ENCODE measurements at regions not wholly inside any gene's neighbourhood (a gene's known extent, or its start where the extent isn't known, plus 50 kb on each side); places are given as distances from the start of the nearest gene placed in this dataset.

GRCh38 chr2:189362283-189362682 lies 79.0 kb upstream of the WDR75 start:
- FAIRE-seq: no peak
- DNase-seq (ENCODE audit: extremely low spot score, insufficient read length, low read depth): no peak

DNA sequence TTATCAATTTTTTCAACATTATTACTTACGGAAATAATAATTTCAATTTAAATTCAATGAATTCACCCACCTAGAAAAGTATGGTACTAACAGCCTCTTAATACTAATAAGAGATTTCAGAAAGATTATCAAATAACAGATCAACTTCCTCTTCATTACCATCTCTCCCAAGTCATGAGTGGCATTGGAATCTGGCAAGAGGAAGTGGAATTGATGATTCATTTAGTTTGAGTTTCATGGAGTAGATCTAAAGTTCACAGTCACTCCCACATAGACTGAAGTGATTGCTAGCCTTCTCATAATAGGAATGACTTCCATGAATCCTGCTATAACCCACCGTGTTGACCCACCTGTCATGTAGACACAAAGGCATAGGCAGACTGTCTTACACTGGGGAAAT lies 77.7 kb upstream of the WDR75 start:
- FAIRE-seq (no peak), DNase-seq (ENCODE audit: extremely low spot score, insufficient read length, low read depth) (no peak)

DNA sequence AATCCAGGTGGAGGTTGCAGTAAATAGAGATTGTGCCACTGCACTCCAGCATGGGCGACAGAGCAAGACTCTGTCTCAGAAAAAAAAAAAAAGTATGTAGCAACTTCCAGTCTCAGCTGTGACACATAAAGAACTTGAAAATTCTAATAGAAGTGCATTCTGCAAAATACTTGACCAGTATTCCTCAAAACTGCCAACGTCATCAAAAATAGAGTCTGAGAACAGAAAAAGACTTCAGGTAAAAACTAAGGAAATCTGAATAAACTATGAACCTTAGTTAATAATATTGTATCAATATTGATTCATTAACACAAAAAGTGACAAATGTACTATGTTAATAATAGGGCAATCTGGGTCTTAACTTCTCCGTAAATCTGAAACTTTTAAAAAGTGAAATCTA lies 76.7 kb upstream of the WDR75 start:
- DNase-seq (ENCODE audit: extremely low spot score, insufficient read length, low read depth): no peak
- no peak for FAIRE-seq

- no peak for DNase-seq (ENCODE audit: extremely low spot score, insufficient read length, low read depth)
- FAIRE-seq: no peak
These were observed 74.9 kb upstream of the WDR75 start for GRCh38 chr2:189366349-189366748.

DNA sequence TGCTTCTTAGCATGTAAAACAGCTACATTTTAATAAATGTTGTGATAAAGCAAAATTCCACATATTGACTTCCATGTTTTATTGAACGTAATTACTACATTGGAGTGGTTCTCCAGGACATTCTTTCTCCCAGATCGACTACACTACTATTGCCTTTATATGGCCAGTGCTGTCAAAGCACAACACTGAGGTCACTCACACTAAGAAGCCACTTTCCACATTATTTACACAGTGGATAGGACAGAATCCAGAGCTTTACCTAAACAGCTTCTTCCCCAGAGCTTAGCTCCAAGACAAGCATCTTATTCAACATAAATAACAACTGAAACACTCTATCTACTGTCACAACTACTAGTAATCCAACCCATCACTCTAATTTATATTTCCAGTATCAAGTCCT lies 73.9 kb upstream of the WDR75 start:
- no peak for DNase-seq (ENCODE audit: extremely low spot score, insufficient read length, low read depth)
- no peak for FAIRE-seq

- DNase-seq (ENCODE audit: extremely low spot score, insufficient read length, low read depth): no peak
- FAIRE-seq: no peak
These were observed 71.7 kb upstream of the WDR75 start for GRCh38 chr2:189369566-189369965.

GRCh38 chr2:189370719-189371118 lies 70.6 kb upstream of the WDR75 start:
- FAIRE-seq: no peak

GRCh38 chr2:189372688-189373257 lies 68.5 kb upstream of the WDR75 start:
- DNase-seq (ENCODE audit: extremely low spot score, insufficient read length, low read depth): no peak

More at GRCh38 chr2:189370719-189371118, 70.6 kb upstream of the WDR75 start:
- DNase-seq (ENCODE audit: extremely low spot score, insufficient read length, low read depth): no peak

GRCh38 chr2:189374481-189374880 lies 66.8 kb upstream of the WDR75 start:
- no peak for DNase-seq (ENCODE audit: extremely low spot score, insufficient read length, low read depth)

More at GRCh38 chr2:189372688-189373257, 68.5 kb upstream of the WDR75 start:
- FAIRE-seq: no peak

GRCh38 chr2:189375842-189376241 lies 65.4 kb upstream of the WDR75 start:
- FAIRE-seq (no peak), DNase-seq (ENCODE audit: extremely low spot score, insufficient read length, low read depth) (no peak)

More at GRCh38 chr2:189374481-189374880, 66.8 kb upstream of the WDR75 start:
- no peak for FAIRE-seq

GRCh38 chr2:189379287-189379630 lies 62.0 kb upstream of the WDR75 start:
- DNase-seq (ENCODE audit: extremely low spot score, insufficient read length, low read depth) (no peak), FAIRE-seq (no peak)

DNA sequence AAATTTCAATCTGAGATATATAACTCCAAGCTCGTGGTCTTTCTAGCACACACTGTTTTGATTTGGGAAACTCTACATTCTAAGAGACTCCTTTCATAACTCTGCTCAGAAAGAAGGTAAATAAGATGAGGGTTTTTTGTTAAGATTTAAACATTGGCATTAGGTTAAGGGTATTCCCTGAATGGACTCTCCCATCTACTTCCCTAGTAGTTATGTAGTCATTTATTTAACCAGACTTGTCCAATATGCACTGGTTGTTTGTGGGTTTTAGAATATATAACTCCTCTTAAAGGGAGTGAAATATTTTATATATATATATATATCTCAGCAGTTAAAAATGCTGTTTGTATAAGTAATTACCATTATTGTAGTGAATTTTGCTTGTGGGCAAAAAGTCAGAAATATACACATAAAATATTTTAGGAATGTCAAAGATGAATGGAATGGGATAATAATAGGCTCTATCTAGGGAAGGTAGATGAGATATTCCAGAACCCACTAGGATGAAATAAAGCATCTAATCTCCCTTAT lies 61.5 kb upstream of the WDR75 start:
- FAIRE-seq (no peak), DNase-seq (ENCODE audit: extremely low spot score, insufficient read length, low read depth) (no peak)

- DNase-seq (ENCODE audit: extremely low spot score, insufficient read length, low read depth) (no peak), FAIRE-seq (no peak)
These were observed 58.6 kb upstream of the WDR75 start for GRCh38 chr2:189382668-189383067.

DNA sequence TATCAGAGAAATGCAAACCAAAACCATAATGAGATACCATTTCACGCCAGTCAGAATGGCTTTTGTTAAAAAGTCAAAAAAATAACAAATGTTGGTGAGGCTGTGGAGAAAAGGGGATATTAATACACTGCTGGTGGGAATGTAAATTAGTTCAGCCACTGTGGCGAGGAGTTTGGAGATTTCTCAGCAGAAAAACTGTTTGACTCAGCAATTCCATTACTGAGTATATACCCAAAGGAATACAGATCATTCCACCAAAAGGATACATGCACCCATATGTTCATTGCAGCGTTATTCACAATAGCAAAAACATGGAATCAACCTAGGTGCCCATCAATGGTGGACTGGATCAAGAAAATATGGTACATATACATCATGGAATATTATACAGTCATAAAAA lies 54.5 kb upstream of the WDR75 start:
- FAIRE-seq (no peak), DNase-seq (ENCODE audit: extremely low spot score, insufficient read length, low read depth) (no peak)

DNA sequence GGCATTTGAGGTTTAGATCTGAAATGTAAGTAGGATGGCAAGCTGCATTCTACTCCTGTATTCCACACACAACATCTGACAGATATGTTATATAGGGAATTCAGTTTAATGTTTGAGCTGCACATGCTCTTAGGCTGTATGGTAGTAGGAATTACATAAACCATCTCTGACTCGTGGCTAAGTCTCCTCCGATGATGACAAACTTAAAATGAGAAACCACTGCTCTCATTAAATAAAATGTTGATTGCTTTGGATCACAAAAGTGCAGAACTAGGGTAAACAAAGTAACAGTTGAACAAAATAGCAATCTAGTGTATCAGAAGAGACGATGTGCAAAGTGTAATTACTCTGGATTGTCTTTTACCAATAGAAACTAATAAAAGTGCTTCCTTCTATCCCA lies 50.1 kb upstream of the WDR75 start:
- no peak for FAIRE-seq
- DNase-seq (ENCODE audit: extremely low spot score, insufficient read length, low read depth): no peak
